Type B pancreatic cell (in vitro differentiated cells): ENCODE measurements at regions not wholly inside any gene's neighbourhood (a gene's known extent, or its start where the extent isn't known, plus 50 kb on each side); places are given as distances from the start of the nearest gene placed in this dataset.
A peak's percentile ranks its signal among the peaks of the same experiment; 100 is the strongest.
"Not testable (repeated sequence)": the region's sequence is repeated elsewhere in the genome, so short reads cannot be mapped to it uniquely, and the experiment has no call there.

Experiments used
- DNase-seq: peaks from one replicate; pipeline ENCODE4 v3.0.0; 2021; ENCODE audit warnings: mixed read lengths; ENCODE audit not compliant: unreplicated experiment; ENCODE audit errors: extremely low spot score
- H3K27ac Mint-ChIP-seq: 2 replicates; pipeline ENCODE4 v1.8.0; 2021; ENCODE audit warnings: mild to moderate bottlenecking, mixed read lengths
- H3K27me3 Mint-ChIP-seq: 2 replicates; pipeline ENCODE4 v1.8.0; 2021; ENCODE audit warnings: mixed read lengths
- H3K36me3 Mint-ChIP-seq: 2 replicates; pipeline ENCODE4 v1.8.0; 2021; ENCODE audit warnings: mixed read lengths
- H3K4me1 Mint-ChIP-seq: one replicate; pipeline ENCODE4 v1.8.0; 2021; ENCODE audit warnings: mixed read lengths; ENCODE audit not compliant: unreplicated experiment
- H3K4me3 Mint-ChIP-seq: 2 replicates; pipeline ENCODE4 v1.8.0; 2021; ENCODE audit warnings: mild to moderate bottlenecking, mixed read lengths
- H3K9me3 Mint-ChIP-seq: 2 replicates; pipeline ENCODE4 v1.8.0; 2021; ENCODE audit warnings: mixed read lengths
- CTCF ChIP-seq: fragments of 200-600 bp; sonication (generic); conservative IDR thresholded peaks from 2 replicates; pipeline ENCODE4 v1.5.0; 2021; ENCODE audit warnings: antibody characterized with exemption, mild to moderate bottlenecking

DNA sequence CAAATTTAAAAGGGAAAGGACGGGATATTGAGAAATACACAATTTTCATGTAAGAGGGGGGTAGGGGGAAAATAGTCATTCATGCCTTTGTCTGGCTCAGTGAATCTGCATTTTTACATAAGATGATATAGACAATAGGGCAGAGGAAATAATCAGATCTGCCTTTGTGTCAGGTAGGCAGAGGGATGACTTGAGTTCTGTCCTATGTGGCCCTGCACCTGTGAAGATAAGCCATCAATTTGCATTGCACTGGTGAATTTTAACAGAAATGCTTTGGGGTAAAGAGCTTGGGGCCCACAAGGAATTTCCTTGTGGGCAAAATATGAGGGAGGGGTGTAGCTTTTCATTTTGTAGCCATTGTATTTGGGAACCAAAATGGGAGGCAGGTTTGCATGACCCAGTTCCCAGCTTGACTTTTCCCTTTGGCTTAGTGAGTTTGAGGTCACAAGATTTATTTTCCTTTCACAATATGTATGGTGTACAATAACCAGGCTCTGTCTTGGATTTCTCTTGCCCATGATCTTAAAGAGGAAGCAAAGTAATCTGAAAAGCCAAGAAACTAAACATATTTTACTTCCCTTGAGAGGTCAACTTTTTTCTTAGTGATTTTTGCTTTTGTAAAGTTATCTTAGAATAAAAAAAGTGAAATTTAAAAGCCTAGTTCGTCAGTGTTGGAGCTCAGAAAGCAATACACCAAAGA is 77.7 kb upstream of the SORL1 start:
- Mint-ChIP-seq H3K4me3 (no peak overlapping the region), H3K4me1 (peaks cover 13% of the 10 kb centered on the region), H3K9me3 (peaks cover 4% of the 10 kb centered on the region), H3K27me3 (no peaks in the 10 kb centered on the region), H3K27ac (no peak overlapping the region), H3K36me3 (no peaks in the 10 kb centered on the region)
- DNase-seq, result no peak
- no peak for TF ChIP-seq CTCF

DNA sequence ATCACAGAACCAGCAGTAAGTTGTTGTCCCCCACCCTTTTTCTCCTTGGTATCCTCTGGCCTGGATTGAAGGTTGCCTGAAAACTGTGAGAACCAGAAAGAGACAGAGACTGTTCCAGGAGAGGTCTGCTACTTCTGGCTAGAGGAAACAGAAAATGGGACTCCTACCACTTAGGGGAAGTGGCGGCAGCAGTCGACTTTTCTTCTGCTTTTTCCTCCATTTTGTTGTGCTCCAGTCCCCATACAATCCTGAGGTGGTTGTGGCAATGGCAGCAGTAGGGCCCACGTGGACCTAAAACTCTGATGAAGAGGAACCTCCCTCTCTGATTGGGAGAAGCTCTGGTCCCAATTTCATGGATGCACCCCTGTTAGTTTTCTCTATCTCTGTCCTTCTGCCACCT is 76.0 kb upstream of the SORL1 start:
- TF ChIP-seq CTCF, result no peak
- H3K27me3 Mint-ChIP-seq, result no peaks in the 10 kb centered on the region
- H3K27ac Mint-ChIP-seq, result no peak overlapping the region
- no peak overlapping the region for H3K4me3 Mint-ChIP-seq
- no peaks in the 10 kb centered on the region for H3K36me3 Mint-ChIP-seq
- no peak for DNase-seq
- peaks cover 13% of the 10 kb centered on the region for H3K4me1 Mint-ChIP-seq
- H3K9me3 Mint-ChIP-seq, result peaks cover 4% of the 10 kb centered on the region

DNA sequence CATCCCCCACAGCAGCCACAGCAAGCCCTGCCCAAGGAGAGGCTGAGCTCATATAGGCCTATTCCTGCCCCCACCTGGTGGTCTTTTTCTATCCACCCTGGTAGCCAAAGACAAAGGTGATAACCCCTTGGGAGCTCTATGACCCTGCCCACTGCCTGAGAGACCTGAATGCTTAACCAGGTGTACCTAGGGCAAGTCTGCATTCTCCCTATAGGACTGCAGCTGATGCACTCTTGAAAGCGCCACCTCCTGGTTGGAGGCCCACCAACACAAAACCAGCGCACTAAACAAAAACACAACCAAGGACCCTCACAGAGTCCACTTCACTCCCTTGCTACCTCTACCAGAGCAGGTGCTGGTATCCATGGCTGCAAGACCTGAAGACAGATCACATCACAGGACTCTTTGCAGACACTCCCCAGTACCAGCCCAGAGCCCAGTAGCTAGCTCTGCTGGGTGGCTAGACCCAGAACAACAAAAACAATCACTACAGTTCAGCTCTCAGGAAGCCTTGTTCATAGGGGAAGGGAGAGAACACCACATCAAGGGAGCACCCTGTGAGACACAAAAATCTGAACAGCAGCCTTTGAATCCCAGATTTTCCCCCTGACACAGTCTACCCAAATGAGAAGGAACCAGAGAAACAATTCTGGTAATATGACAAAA is 72.8 kb upstream of the SORL1 start:
- not testable (repeated sequence) for H3K9me3 Mint-ChIP-seq, H3K36me3 Mint-ChIP-seq, H3K27me3 Mint-ChIP-seq, H3K4me1 Mint-ChIP-seq, H3K4me3 Mint-ChIP-seq, H3K27ac Mint-ChIP-seq, DNase-seq
- TF ChIP-seq CTCF, result peak; percentile 30

DNA sequence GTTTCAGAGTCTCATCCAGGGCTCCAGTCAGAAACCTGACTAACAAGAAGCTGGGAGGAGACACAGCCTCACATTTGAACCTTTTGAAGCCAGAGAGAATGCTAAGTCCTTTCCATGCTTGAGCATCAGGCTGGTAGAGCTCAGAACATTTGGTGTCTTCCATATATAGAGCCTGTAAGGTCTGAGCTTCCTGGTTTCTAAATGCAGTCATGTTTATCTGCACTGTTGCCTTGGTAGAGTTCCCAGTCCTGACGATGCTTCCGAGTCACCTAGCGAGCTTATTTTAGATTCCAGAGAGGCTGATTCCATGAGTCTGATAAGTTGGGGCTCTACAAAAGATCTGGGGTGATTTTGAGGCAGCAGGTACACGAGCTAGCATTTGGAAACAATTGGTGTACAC is 68.4 kb upstream of the SORL1 start:
- no peak for TF ChIP-seq CTCF
- no peak overlapping the region for H3K27ac Mint-ChIP-seq

DNA sequence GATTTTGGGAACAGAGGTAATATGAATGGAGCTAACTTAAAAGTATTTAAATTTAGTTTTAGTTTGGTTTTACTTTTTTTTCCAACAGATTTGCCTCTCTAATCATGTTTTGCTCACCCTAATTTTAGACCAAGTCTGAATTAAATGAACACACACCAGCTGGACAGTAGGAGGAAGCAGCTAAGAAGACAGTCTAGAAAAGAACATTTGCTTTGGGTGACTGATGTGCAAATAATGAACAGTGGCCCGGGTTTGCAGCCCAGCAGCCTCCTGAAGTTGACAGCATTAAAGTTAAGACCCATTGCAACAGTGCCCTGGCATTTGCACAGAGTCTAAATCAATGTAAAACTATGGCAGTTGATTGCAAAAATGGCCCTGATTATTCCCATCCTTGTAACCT is 66.4 kb upstream of the SORL1 start:
- Mint-ChIP-seq H3K9me3 (peaks cover 10% of the 10 kb centered on the region), H3K4me1 (peaks cover 11% of the 10 kb centered on the region), H3K4me3 (no peak overlapping the region), H3K27ac (no peak overlapping the region), H3K36me3 (no peaks in the 10 kb centered on the region), H3K27me3 (no peaks in the 10 kb centered on the region)
- no peak for TF ChIP-seq CTCF
- no peak for DNase-seq

More for the DNA sequence above, 68.4 kb upstream of the SORL1 start:
- peaks cover 4% of the 10 kb centered on the region for H3K9me3 Mint-ChIP-seq
- no peaks in the 10 kb centered on the region for H3K36me3 Mint-ChIP-seq
- no peak overlapping the region for H3K4me3 Mint-ChIP-seq
- no peaks in the 10 kb centered on the region for H3K27me3 Mint-ChIP-seq
- no peak for DNase-seq
- no peaks in the 10 kb centered on the region for H3K4me1 Mint-ChIP-seq
